GM21619 (cell line): ENCODE measurements at regions not wholly inside any gene's neighbourhood (a gene's known extent, or its start where the extent isn't known, plus 50 kb on each side); places are given as distances from the start of the nearest gene placed in this dataset.
"Not testable (repeated sequence)": the region's sequence is repeated elsewhere in the genome, so short reads cannot be mapped to it uniquely, and the experiment has no call there.

Experiments
- ATAC-seq: cut with Tn5 transposase; IDR thresholded peaks from one replicate; pipeline ENCODE4 v1.9.1; 2021; ENCODE audit not compliant: unreplicated experiment

DNA sequence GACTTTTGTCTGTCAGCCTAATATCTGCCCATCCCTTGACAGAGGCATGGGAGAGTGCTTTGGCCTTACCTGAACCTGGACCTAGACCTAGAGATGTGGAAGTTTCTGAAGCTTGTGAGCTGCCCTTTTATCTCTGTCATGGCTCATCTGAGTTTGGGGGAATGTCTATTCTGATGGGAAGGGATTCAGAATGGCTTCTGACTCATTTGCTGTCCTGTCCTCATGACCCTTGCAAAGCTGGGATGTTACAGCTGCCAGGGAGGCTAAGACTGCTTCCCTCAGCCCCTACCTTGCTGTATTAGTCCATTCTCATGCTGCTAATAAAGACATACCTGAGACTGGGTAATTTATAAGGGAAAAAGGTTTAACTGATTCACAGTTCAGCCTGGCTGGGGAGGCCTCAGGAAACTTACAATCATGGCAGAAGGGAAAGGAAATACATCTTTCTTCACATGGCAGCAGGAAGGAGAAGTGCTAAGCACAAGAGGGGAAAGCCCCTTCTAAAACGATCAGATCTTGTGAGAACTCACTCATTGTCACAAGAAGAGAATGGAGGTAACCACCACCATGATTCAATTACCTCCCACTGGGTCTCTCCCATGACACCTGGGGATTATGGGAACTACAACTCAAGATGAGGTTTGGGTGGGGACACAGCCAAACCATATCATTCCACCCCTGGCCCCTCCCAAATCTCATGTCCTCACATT lies 252.2 kb downstream of the ERMARD start:
- ATAC-seq, result no peak

DNA sequence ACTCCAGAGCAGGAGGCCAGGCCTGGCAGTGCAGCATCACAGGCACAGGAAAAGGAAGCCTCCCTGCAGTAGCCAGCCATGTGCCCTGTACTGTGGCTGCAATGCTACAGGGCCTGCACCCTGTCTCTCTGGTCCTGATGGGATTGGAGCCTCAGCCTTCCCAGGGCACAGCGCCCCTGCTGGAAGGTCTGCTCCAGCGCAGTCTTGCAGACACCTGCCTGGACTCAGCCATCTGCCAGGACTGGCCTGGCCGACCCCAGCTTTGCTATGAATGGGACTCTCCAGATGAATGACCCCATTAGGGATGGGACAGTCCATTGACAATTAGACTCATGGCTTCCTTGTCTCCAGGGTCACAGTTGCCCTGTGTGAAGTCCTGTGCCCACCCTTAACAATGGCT lies 251.6 kb downstream of the ERMARD start:
- ATAC-seq, result no peak

DNA sequence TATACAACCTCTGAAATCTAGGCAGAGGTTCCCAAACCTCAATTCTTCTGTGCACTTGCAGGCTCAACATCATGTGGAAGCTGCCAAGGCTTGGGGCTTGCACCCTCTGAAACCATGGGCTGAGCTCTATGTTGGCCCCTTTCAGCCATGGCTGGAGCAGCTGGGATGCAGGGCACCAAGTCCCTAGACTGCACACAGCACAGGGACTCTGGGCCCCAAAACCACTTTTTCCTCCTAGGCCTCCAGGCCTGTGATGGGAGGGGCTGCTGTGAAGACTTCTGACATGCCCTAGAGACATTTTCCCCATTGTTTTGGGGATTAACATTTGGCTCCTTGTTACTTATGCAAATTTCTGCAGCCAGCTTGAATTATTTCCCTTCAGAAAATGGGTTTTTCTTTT lies 250.4 kb downstream of the ERMARD start:
- not testable (repeated sequence) for ATAC-seq

DNA sequence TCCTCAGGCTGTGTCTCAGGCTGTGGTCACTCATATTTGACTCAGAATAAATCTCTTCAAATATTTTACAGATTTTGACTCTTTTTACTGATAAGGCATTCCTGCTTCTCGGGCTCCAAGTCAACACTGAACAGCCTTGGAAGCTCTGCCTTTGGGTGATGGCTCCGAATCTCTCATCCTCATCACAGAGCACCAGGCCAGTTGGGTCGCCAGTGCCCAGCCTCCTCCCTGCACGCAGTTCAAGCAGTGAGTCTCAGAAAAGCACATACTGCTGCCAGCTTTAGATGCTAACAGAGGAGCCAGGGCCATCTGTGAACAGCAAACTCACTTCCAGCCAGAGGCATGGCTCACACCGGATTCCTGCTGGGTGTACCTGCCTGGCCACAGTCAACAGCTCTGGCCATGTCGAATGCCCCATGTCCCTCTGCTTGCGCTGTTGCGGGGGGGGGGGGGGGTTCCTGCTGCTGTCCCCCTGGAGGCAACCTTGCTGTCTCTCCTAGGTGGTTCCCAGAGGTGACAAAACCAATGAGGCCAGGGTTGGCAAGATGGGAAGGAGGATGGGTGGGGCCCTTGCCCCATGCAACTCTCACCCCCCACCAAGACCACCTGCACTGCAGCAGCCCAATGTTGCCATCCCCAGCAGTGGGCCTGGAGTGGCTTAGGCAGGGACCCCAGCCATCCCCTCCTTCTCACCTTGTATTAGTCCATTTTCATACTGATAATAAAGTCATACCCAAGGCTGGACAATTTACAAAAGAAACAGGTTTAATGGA lies 248.8 kb downstream of the ERMARD start:
- no peak for ATAC-seq

DNA sequence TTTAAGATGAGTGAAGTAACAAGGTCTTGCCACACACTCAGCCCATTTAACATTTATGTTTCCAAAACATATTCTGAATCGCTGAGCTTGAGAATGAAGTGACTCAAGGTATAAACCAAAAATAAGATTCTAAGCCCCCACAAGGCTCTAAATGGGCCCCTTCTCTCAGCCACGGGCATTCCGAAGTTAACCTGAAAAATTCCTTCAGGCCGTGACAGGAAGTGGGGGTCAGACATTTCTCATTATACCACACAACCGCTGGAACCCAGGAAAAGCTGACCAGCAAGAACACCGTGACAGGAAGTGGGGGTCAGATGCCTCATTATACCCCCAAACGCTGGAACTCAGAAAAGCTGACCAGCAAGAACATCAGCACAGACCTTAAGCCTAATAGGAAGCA lies 247.9 kb downstream of the ERMARD start:
- ATAC-seq, result no peak

DNA sequence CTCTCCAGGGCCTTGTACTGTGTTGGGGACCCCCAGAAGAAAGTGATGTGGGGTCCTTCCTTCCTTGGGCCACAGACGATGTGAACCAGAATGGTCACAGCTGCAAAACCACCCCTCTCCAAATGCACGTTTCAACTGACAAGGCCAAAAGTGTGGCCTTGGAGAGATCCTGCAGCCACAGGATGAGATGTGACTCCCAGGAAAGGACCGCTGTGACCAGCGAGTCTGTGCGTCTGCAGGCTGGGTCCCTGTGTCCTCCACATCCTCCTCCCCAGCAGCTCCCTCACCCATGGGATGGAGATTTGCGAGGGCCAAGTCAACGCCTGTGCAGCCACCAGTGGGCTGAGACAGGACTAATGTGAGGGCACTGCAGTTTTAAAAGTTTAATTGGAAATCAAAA lies 247.0 kb downstream of the ERMARD start:
- ATAC-seq, result no peak

DNA sequence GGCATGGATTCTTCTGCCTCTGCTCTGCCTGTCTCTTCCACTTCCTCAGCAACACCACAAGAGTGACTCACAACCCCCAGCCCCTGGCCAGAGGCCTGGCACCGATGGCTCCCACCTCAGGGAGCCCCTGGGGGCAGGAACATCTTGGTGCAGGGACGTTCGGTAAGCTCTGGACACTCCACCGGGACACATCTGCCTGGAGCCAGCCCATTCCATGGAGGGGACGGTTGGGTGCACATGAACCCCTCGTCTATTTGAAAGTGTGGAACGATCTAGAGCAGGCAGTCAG lies 246.5 kb downstream of the ERMARD start:
- ATAC-seq, result no peak

DNA sequence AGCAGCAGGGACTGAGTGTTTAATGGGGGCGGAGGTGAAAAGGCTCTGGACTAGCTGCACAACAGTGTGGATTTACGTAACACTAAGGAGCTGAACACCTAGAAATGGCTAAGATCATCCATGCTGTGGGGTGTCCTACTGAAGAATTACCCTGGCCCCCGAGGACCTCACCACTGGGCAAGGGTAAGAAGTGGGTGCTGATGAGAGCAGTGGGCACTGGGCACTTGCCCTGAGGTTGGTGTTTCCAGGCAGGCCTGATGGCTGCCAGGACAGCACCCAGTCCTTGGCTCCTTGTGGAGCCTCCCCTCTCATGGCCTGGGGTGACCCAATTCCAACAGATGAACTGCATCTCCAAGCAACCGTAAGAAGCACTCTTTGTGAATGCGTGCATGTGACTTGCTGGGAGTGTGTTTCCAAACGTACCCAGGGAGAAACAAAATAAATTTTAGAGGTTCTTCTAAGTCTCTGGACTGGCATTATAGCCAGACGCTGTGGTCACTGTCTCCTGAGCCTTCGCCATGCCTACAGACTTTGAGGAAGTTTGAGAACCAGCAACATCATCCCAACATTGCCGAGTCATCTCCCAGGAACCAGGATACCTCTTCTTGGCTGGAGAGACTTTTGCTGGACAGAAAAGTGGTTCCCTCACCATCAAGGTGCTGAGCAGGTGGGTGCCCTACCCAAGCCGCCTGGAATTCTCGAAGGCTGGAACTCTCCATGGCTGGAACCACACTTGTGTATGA lies 245.9 kb downstream of the ERMARD start:
- ATAC-seq, result no peak

DNA sequence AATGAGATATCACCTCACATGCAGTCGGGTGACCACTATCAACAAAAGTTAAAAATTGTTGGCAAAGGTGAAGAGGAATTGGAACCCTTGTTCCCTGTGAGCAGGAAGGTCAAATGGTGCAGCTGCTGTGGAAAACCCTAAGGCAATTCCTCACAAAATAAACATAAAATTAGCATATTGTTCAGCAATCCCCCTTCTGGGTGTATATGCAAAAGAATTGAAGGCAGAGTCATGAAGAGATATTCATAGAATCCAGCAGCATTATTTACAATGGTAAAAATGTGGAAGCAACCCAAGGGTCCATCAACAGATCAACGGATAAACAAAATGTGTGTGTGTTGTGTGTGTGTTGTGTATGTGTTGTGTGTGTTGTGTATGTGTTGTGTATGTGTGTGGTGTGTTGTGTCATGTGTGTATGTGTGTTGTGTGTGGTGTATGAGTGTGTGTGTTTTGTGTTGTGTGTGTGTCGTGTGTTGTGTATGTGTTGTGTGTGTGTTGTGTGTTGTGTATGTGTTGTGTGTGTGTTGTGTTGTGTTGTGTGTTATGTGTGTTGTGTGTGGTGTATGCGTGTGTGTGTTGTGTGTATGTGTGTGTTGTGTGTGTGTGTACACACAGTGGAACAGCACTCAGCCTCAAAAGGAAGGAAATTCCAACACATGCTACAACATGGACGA lies 245.1 kb downstream of the ERMARD start:
- ATAC-seq, result no peak

DNA sequence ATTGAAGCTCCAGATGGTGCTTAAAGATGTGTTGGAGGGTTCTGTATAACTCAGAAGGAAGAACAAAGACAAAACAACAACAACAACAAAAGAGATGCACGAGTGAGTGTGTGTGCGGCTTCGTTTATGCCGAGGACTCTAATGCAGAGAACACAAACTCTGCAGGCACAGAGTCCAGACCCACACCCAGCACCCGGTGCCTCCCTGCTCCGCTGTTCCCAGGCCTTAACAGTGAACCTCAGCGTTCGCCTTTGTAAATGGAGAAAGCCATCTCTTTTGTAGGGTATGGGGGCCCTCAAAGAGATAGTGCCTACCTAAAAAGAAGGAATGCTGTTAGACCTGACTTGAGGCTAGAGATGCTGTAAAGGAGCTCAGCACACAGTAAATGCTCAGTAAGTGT lies 243.3 kb downstream of the ERMARD start:
- no peak for ATAC-seq

DNA sequence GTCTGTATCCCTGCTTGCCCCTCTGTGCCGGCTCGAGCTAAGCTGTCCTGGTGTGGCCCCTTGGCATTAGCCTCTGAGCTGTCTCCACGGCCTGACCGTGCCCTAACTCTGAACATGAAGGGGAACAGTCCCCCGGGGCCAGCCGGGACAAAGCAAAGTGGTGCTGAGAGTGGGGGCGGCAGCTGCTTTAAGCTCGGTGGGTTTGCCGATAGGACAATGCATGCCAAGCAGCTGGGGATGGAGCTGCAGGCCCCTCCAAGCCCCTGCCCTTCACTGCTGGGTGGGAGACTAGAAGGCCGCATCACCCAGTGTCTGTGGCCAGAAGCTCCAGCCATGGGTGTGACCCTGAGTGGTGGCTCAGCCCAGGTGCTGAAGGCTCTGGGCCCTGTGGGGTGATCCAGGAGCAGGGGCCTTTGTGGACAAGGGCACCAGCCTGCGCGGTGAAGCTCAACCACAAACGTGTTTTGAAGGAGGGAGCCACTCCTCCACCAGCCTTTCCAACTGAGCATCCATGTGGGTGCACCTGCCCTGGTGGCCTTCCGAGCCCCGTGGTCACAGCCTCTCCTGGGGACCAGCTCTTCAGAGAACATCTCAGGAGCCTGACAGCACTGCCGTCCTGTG lies 242.5 kb downstream of the ERMARD start:
- ATAC-seq, result no peak

DNA sequence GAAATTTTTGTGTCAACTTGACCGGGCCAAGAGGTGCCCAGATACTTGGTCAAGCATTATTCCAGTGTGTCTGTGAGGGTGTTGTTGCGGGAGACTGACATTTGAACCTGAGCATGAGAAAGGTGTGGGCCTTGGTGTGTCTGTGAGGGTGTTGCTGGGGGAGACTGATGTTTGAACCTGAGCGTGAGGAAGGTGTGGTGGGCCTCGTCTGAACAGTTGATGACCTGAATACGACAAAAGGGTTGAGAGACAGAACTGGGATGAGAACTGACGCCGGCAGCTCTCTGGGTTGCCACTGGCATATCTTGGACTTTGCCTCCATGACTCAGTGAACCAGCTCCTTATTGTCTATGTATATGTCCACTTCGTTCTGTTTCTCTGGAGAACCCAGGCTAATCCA lies 240.5 kb downstream of the ERMARD start:
- no peak for ATAC-seq

DNA sequence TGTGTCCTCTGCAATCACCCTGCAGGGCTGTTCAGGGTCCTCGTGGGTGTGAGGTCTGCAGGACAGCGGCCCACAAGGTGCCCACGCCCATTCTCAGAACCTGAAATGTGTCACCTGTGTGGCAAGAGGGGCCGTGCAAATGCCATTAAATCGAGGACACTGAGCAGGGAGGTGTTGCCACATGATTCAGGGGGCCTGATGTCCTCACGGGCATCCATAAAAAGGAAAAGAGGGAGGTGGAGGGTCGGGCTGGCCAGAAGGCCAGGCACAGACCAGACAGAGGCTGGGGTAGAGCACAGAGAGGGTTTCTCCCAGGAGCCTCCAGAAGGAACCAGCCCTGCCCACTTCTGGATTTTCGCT lies 239.6 kb downstream of the ERMARD start:
- ATAC-seq, result no peak

DNA sequence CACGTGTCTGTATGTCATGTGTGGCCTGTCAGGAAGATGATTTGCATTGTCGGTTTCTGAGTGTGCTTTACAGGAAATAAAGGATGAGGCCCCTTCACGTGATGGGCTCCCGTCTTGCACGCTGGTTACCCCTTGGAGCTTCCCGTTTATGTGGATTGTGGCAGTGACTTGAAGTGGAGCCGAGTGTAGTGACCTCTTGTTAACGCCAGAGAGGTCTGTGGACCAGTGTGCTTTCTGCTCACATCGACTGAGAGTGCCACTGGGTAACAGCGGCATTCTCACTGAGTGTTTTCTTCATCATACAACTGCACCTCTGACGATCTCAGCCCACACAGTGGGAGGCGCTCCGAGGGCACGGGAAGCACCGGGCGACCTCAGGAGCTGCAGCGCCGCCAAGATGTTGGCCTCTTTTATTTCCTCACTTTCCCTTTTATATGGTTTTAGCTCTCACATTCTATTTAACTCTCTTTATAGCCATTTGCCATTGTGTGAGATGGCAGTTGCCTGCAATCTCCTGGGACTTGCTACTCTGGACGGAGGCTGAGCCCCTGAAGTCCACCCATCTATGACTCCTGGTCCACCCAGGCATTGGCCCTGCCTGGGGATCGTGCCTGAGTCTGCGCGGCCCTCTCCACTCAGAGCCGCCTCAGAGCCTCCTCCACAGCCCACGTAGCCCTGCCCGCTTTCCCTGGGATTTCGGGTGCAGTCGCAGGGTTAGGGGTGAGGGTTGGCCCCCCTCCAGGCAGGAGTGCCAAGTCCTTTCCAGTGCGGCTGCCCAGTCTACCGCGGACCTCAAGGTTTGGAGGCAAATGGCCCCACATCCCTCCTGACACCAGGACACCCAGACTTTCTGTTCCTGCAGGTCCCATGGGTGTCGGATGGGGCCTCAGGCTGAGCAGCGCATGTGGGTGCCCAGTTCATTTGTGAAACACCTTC lies 238.9 kb downstream of the ERMARD start:
- ATAC-seq, result peak; percentile 57

DNA sequence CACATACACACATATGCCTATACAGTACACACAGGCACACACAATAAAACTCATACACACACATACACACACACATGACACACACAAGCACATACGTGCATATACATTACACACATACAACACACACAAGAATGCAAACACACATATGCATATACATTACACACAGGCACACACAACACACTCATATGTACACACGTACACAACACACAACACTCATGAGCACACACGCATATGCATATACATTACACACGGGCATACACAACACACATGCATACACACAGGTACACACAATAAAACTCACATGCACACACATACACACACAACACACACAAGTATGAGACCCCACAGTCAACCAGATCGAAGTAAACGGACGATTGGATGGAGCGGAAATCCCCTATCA lies 238.2 kb downstream of the ERMARD start:
- no peak for ATAC-seq

DNA sequence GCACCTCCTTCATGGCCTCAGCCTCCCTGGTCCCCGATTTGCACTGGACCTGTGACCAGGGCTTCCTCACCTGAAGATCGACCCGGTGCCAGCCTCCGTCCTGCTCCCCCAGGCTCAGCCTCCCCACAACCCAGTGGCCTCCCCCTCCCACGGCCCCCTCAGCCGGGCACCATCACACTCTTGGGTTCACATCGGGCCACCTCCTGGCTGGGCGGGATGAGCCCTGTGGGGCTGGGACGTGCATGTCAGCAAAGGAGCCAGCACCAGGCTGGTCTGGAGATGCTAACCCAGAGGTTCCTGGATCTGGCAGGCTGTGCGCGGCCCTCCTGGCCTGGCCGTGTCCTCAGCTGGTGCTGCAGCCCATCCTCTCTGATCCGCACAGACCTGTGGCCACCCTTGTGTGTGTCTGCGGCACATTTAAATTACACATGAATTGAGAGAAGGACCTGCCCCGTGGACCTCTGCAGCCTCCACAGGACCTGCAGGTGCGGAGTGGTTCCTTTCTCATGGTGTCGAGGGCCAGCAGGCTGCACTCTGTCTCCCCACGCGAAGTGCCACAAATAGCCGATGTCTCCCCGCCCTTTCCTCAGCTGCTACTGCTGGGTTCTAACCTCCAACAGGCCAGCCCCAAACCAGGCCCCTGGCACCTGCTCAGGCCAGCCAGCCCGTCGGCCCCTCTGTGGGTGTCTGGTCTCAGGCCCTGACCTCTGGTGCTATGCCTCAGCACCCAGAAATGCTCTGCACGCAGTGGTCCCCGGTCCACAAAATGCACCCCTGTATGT lies 237.5 kb downstream of the ERMARD start:
- ATAC-seq, result no peak

DNA sequence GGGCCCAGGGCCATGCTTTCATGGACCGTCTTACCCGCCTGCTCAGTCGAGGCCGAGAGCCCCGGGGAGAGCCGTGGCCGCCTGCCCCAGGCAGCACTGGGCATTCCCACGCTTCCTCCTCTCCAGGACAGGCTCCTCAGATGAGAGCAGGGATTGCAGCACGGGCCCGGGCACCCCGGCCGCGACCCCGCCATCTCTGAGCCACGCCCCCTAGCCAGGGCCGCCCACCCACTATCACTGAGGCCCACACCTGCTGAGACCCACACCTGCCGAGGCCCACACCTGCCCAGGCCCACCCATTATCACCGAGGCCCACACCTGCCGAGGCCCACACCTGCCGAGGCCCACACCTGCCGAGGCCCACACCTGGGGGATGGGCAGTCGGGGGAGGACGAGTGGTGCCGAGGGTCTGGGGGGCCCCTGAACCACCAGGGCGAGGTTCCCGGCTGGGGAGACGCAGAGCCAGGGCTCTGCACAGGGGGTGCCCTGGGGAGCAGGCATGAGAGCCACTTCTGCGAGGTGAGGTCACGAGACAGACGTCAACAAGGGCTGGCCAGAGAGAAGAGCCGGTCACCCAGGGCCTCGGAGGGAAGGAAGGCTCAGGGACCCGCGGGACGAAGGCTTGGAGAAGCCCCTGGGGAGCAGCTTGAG lies 235.6 kb downstream of the ERMARD start:
- ATAC-seq, result no peak

DNA sequence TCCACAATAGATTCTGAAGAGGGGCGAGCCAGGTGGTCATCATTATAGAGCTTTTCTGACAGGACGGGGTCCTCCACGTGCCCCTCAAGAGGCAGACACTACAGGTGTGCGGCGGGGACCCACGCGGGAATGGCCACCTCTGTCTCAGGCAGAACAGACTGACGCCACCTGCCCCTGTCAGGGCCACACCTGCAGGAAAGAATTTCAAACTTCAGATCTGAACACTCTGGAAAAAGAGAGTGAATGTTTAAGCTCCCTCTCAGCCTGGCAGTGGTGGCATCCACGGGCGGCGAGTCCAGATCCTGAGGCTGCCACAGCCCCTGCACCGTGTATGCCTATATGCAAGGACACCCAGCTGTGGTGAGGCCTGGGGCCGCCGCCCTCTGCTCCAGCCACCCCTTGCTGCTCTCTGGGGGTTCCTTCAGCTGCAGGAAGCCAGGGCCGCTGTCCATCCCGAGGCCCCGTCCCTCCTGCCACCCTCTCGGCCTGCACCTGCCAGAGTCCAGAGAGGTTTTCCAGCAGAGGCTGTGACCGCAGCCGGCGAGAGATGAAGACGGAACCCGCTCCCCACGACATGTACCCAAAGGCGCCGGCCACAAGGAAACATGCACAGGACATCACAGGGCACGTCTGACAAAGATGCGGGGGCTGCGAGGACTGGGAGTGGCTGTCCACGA lies 234.9 kb downstream of the ERMARD start:
- ATAC-seq, result no peak
